ENCODE measurements at regions not wholly inside any gene's neighbourhood (a gene's known extent, or its start where the extent isn't known, plus 50 kb on each side); places are given as distances from the start of the nearest gene placed in this dataset.

DNA sequence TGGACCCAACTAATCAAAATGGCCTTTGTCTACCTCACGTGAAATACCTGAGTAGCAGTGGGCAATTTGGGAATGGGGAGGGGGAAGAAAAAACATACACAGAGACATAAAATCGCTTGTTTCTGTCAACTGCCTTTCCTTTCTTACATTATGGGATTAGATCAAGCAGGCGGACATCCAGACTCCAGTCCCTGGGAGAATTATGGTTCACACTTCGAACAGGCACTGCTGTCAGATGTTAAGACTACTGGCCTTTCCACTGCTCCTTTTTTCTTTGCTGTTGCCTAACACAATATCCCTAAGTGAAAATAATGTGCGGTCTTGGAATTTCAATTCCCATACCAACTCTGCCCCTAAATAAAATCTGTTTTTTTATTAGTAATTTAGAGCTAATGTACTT, 1719.7 kb upstream of the SLC10A2 start:
- no peak for DNase-seq (ENCODE audit: low spot score in 2 of 2)
- no peak overlapping the region for H3K27ac Mint-ChIP-seq

DNA sequence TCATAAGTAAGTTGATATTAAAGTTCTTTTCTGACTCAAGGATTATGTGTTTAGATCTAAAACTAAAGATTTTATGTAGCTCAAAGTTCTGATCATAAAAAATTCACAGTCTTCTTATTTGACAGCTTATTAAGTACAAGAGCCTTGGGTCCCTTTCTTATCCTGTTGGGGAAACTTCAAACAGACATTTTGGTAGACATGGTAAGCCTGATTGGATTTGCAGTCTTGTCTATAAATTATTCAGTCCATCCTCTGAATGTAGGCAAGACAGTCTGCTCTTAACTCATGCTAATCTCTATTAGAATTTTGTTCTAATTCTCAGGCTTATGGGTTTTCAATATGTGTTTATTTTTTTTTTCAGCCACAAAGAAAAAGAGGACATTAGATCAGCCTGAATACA, 1718.7 kb upstream of the SLC10A2 start:
- ATAC-seq (no peak), DNase-seq (ENCODE audit: low spot score in 2 of 2) (no peak)
- H3K36me3 Mint-ChIP-seq, result no peaks in the 10 kb centered on the region

More for the DNA sequence above, 1719.7 kb upstream of the SLC10A2 start:
- H3K9me3 Mint-ChIP-seq, result peaks cover 0 to 11% of the 10 kb centered on the region in 2 donors
- no peaks in the 10 kb centered on the region for H3K36me3 Mint-ChIP-seq
- ATAC-seq, result no peak

GRCh38 chr13:104782741-104783140, 1716.5 kb upstream of the SLC10A2 start:
- Mint-ChIP-seq H3K9me3 (peaks cover 0 to 11% of the 10 kb centered on the region in 2 donors), H3K27ac (no peak overlapping the region), H3K36me3 (no peaks in the 10 kb centered on the region)
- DNase-seq (ENCODE audit: low spot score in 2 of 2) (no peak), ATAC-seq (no peak)

More for the DNA sequence above, 1718.7 kb upstream of the SLC10A2 start:
- H3K27ac Mint-ChIP-seq, result no peak overlapping the region
- H3K9me3 Mint-ChIP-seq, result peaks cover 0 to 11% of the 10 kb centered on the region in 2 donors

DNA sequence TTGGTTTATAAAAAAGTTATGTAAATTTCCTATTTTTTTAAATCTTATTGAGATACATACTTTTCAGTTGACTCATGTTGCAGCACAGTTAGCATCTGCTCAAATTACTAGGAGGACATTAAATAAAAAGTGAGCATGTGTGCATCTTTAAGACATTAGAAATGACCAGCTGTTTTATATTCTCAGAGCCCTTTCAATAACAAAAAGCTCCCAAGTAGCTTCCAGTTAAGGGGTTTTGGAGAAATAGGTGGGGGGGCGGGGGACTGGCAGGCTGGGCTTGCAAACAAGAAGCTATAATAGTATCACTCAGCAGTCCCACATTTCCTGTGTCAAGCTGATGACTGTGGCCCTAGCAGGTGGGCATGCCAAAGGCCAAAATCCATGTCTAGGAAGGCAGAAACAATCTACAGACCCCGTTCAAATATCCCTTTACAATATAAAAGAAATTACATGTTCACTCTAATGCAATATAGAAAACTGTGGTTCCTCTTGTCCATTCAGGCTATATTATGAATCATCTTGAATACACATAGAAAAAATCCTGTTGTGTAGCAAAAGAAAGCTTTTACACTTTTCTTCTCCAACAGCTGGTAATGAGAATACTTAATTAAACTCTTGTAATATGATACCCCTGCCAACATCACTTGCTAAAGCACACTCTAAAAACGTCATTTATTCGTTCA, 1713.2 kb upstream of the SLC10A2 start:
- ATAC-seq (no peak), DNase-seq (ENCODE audit: low spot score in 2 of 2) (no peak)
- H3K27ac Mint-ChIP-seq, result no peak overlapping the region
- H3K9me3 Mint-ChIP-seq, result peaks cover 0 to 11% of the 10 kb centered on the region in 2 donors
- no peaks in the 10 kb centered on the region for H3K36me3 Mint-ChIP-seq

DNA sequence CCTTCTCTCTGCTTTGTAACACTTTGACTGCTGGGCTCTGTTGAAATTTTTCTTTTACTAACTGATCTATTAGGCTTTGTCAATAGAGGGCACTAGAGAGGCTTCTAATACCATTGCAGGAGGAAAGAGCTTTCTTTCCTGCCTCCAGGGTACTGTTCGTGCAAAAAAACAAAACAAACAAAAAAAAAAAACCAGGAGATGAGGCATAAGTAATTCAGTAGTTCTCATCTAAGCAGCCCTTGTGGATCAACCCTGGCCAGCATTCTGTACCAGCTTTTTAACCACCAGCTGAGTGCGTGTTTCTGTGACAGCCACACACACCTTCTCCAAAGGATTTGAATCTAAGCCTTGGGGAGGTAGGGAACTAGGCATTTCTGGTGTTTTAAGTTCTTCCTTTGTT, 1707.6 kb upstream of the SLC10A2 start:
- H3K36me3 Mint-ChIP-seq, result no peaks in the 10 kb centered on the region
- H3K27ac Mint-ChIP-seq, result no peak overlapping the region
- ATAC-seq, result peak in 1 of 2 donors; percentile 32
- no peak for DNase-seq (ENCODE audit: low spot score in 2 of 2)
- H3K9me3 Mint-ChIP-seq, result no peaks in the 10 kb centered on the region

DNA sequence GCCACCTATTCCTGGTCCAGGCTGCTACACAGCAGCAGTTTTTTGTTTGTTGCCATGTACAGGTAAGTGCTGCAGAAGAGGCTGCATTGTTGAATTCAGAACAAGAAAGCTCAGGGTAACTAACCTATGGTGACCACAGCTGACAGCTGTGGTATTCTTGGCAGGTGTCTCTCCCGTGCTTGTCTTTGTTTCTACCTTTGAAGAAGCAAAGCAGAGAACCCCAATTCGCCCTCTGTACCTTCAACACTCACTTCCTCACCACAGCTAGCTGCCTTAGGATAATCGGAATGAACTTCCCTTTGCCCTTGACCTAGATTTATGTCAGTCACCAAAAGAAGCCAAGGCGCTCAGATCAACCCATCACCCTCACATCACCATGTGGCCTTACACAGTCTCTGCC, 1703.3 kb upstream of the SLC10A2 start:
- no peaks in the 10 kb centered on the region for H3K36me3 Mint-ChIP-seq
- no peak for ATAC-seq
- no peak overlapping the region for H3K27ac Mint-ChIP-seq
- H3K9me3 Mint-ChIP-seq, result no peaks in the 10 kb centered on the region
- DNase-seq (ENCODE audit: low spot score in 2 of 2), result no peak

DNA sequence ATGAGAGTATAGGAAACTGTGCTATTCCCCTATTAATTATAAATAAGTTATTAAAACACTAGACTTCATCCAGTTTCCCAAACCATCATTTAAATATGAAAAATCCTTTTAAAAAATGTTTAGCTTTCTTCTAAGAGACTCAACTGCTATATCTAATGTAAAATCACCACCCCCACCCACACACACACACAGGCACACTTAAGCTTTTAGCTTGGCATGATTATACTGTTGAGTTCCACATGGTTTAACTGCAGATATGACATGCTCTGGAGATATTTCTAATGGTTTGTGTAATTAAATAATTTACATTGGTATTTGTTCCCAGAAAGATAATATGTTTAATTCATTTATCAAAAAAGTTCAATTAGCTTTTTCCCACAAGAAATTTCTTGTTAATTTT, 1700.1 kb upstream of the SLC10A2 start:
- ATAC-seq (no peak), DNase-seq (ENCODE audit: low spot score in 2 of 2) (no peak)
- H3K9me3 Mint-ChIP-seq, result peaks cover 0 to 3% of the 10 kb centered on the region in 2 donors
- H3K27ac Mint-ChIP-seq, result no peak overlapping the region
- no peaks in the 10 kb centered on the region for H3K36me3 Mint-ChIP-seq

DNA sequence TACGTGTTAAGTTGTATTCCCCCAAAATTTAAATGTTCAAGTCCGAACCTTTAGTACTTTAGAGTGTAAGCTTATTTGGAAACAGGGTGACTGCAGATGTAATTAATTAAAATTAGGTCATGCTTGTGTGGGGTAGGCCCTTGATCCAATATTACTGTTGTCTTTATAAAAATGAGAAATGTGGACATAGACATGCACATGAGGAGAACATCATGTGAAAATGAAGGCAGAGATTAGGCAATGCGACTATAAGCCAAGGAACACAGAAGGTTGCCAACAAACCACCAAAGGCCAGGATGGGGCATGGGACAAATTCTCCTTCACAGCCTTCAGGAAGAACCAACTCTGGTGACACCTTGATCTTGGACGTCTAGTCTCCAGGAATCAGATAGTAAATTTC, 1698.4 kb upstream of the SLC10A2 start:
- Mint-ChIP-seq H3K27ac (no peak overlapping the region), H3K36me3 (no peaks in the 10 kb centered on the region), H3K9me3 (peaks cover 0 to 3% of the 10 kb centered on the region in 2 donors)
- ATAC-seq (no peak), DNase-seq (ENCODE audit: low spot score in 2 of 2) (no peak)

GRCh38 chr13:104759069-104759468, 1692.9 kb upstream of the SLC10A2 start:
- no peak for DNase-seq (ENCODE audit: low spot score in 2 of 2)
- Mint-ChIP-seq H3K27ac (no peak overlapping the region), H3K9me3 (peaks cover 0 to 3% of the 10 kb centered on the region in 2 donors), H3K36me3 (no peaks in the 10 kb centered on the region)
- ATAC-seq, result no peak

DNA sequence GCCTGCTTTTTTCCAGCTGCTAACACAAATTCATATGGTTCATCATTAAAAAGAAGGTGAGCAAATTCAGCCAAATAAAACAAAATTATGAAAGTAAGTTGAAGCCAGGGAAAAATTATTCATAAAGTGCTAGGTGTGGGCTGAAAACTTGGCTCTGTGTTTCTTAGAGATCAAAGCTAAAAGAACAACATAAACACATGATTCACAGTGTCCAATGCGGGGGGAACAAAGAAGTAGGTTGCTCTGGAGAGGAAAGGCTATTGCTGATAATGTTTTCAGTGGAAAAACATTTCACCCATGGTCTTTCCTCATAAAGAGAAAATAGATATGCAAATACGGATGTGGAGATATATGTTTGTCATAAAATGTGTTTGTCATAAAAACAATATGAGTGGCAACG, 1691.5 kb upstream of the SLC10A2 start:
- H3K36me3 Mint-ChIP-seq, result no peaks in the 10 kb centered on the region
- no peak for ATAC-seq
- H3K9me3 Mint-ChIP-seq, result peaks cover 0 to 7% of the 10 kb centered on the region in 2 donors
- DNase-seq (ENCODE audit: low spot score in 2 of 2), result no peak
- no peak overlapping the region for H3K27ac Mint-ChIP-seq

GRCh38 chr13:104750377-104750776, 1684.2 kb upstream of the SLC10A2 start:
- Mint-ChIP-seq H3K36me3 (no peaks in the 10 kb centered on the region), H3K9me3 (peaks cover 0 to 5% of the 10 kb centered on the region in 2 donors), H3K27ac (no peak overlapping the region)
- no peak for ATAC-seq
- no peak for DNase-seq (ENCODE audit: low spot score in 2 of 2)

GRCh38 chr13:104740641-104741222, 1674.5 kb upstream of the SLC10A2 start:
- H3K27ac Mint-ChIP-seq, result no peak overlapping the region
- ATAC-seq (no peak), DNase-seq (ENCODE audit: low spot score in 2 of 2) (no peak)
- H3K9me3 Mint-ChIP-seq, result no peaks in the 10 kb centered on the region
- H3K36me3 Mint-ChIP-seq, result no peaks in the 10 kb centered on the region

DNA sequence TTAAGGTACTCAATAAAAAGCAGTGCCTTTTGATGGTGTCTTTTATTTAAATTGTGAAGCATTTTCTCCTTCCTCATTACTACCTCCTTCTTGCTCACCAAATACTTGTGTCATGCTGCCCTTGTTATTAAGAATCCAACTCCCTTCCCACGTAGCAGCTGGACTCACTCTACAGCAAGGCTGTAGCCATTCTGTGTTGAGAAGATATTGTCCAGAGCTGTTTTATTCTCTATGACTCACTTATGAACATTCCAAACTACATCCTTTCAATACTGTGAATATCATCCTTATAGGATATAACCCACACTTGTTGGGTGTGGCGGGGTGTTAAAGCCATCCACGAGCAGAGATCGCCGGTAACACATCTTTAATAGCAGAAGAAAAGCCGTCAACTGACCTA, 1671.5 kb upstream of the SLC10A2 start:
- H3K27ac Mint-ChIP-seq, result no peak overlapping the region
- no peak for ATAC-seq
- DNase-seq (ENCODE audit: low spot score in 2 of 2), result no peak
- H3K36me3 Mint-ChIP-seq, result no peaks in the 10 kb centered on the region
- H3K9me3 Mint-ChIP-seq, result no peaks in the 10 kb centered on the region

GRCh38 chr13:104733427-104733826, 1667.2 kb upstream of the SLC10A2 start:
- DNase-seq (ENCODE audit: low spot score in 2 of 2), result no peak
- Mint-ChIP-seq H3K36me3 (no peaks in the 10 kb centered on the region), H3K9me3 (peaks cover 0 to 4% of the 10 kb centered on the region in 2 donors), H3K27ac (no peak overlapping the region)
- no peak for ATAC-seq

DNA sequence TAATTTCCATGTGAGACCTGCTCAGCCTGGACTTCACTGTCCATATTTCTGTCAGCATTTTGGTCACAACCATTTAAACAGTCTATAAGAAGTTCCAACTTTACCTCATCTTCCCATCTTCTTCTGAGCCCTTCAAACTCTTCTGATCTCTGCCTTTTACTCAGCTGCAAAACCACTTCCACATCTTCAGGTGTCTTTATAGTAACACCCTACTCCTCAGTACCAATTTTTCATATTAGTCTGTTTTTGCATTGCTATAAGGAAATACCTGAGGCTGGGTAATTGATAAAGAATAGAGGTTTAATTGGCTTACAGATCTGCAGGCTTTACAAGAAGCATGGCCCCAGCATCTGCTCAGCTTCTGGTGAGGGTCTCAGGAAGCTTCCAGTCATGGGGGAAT, 1648.9 kb upstream of the SLC10A2 start:
- ATAC-seq (no peak), DNase-seq (ENCODE audit: low spot score in 2 of 2) (no peak)
- Mint-ChIP-seq H3K9me3 (peaks cover 0 to 4% of the 10 kb centered on the region in 2 donors), H3K36me3 (no peaks in the 10 kb centered on the region), H3K27ac (no peak overlapping the region)

GRCh38 chr13:104705031-104705750, 1639.0 kb upstream of the SLC10A2 start:
- no peak for ATAC-seq
- H3K27ac Mint-ChIP-seq, result no peak overlapping the region
- H3K9me3 Mint-ChIP-seq, result peaks cover 0 to 6% of the 10 kb centered on the region in 2 donors
- DNase-seq (ENCODE audit: low spot score in 2 of 2), result no peak
- no peaks in the 10 kb centered on the region for H3K36me3 Mint-ChIP-seq

DNA sequence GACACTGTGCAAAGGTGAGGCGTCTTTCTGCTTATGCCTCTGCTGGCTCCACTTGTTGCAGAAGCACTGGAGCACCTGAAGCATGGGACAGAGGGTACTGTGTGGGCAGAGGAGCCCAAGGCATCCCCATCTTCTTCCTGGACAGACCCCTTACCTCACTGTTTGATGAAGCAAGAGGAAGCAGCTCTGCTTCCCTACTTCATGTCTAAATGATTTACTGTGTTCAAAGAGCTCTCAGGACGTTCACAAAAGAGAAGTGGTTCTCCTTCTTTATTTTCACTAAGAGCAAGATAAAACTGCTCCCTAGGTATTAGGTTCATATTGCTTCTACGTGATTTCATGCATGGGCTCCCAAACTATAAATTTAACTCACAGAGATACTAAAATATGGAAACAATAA, 1635.4 kb upstream of the SLC10A2 start:
- Mint-ChIP-seq H3K36me3 (no peaks in the 10 kb centered on the region), H3K27ac (no peak overlapping the region), H3K9me3 (peaks cover 0 to 10% of the 10 kb centered on the region in 2 donors)
- DNase-seq (ENCODE audit: low spot score in 2 of 2) (no peak), ATAC-seq (no peak)

GRCh38 chr13:104694397-104694796, 1628.2 kb upstream of the SLC10A2 start:
- peaks cover 0 to 7% of the 10 kb centered on the region in 2 donors for H3K9me3 Mint-ChIP-seq
- DNase-seq (ENCODE audit: low spot score in 2 of 2) (no peak), ATAC-seq (no peak)
- no peaks in the 10 kb centered on the region for H3K36me3 Mint-ChIP-seq
- H3K27ac Mint-ChIP-seq, result no peak overlapping the region

All from activated naive CD4-positive, alpha-beta T cell treated with anti-CD3 and anti-CD28 coated beads, Interleukin-2, amount 50 U/mL, for 72 hours (primary cell).